Keratinocyte (primary cell): ENCODE measurements at regions not wholly inside any gene's neighbourhood (a gene's known extent, or its start where the extent isn't known, plus 50 kb on each side); places are given as distances from the start of the nearest gene placed in this dataset.
A peak's percentile ranks its signal among the peaks of the same experiment; 100 is the strongest.

Source experiments
- DNase-seq: peaks from one replicate; pipeline ENCODE4 v3.0.0-alpha.2; 2011; ENCODE audit warnings: low read depth, missing footprints, low spot score
- FAIRE-seq: peaks from 2 replicates; lab custom pipeline; 2011; peaks lifted over from hg19 to GRCh38; lab: Jason Lieb, UNC
- H2AFZ ChIP-seq: 2 replicates; pipeline ENCODE4 v1.6.0; 2012; ENCODE audit warnings: low read length, control low read depth, inconsistent platforms; ENCODE audit not compliant: control insufficient read depth
- H3K27ac ChIP-seq: 2 replicates; pipeline ENCODE4 v1.5.1; 2011; ENCODE audit warnings: low read length; ENCODE audit not compliant: control insufficient read depth, insufficient read depth
- H3K27me3 ChIP-seq: 3 replicates; pipeline ENCODE4 v1.6.0; 2011; ENCODE audit warnings: low read length; ENCODE audit not compliant: control insufficient read depth, insufficient read depth; ENCODE audit errors: extremely low read depth
- H3K36me3 ChIP-seq, 2 experiments: 2 replicates in 1 of 2; 3 replicates in 1 of 2; pipeline ENCODE4 v1.5.1; 2011; ENCODE audit warnings: low read length in 2 of 2, mild to moderate bottlenecking in 1 of 2; ENCODE audit not compliant: control insufficient read depth in 2 of 2, insufficient read depth in 2 of 2; ENCODE audit errors: extremely low read depth in 1 of 2
- H3K4me1 ChIP-seq: 3 replicates; pipeline ENCODE4 v1.5.1; 2011; ENCODE audit warnings: low read length; ENCODE audit not compliant: control insufficient read depth, insufficient read depth; ENCODE audit errors: extremely low read depth
- H3K4me2 ChIP-seq: 3 replicates; pipeline ENCODE4 v1.6.0; 2011; ENCODE audit warnings: low read depth, low read length; ENCODE audit not compliant: control insufficient read depth, insufficient read depth; ENCODE audit errors: extremely low read depth
- H3K4me3 ChIP-seq, 3 experiments: fragments of 200-600 bp in 1 of 3; sonication (generic) in 1 of 3; 2 replicates in 2 of 3; 3 replicates in 1 of 3; pipeline ENCODE4 v1.5.1; 2011 to 2016; ENCODE audit warnings: low read length in 3 of 3, mild to moderate bottlenecking in 3 of 3, control low read depth in 2 of 3, inconsistent platforms in 1 of 3, low read depth in 1 of 3, mixed read lengths in 1 of 3, mixed run types in 1 of 3, moderate library complexity in 1 of 3; ENCODE audit not compliant: control insufficient read depth in 2 of 3, insufficient read depth in 2 of 3; ENCODE audit errors: extremely low read depth in 1 of 3
- H3K79me2 ChIP-seq: 2 replicates; pipeline ENCODE4 v1.6.0; 2012; ENCODE audit warnings: low read length; ENCODE audit not compliant: control insufficient read depth, insufficient read depth
- H3K9ac ChIP-seq: 3 replicates; pipeline ENCODE4 v1.6.0; 2011; ENCODE audit warnings: low read length; ENCODE audit not compliant: control insufficient read depth, insufficient read depth; ENCODE audit errors: extremely low read depth
- H3K9me1 ChIP-seq: 3 replicates; pipeline ENCODE4 v1.6.0; 2011; ENCODE audit warnings: low read length; ENCODE audit not compliant: control insufficient read depth, insufficient read depth; ENCODE audit errors: extremely low read depth
- H3K9me3 ChIP-seq: 2 replicates; pipeline ENCODE4 v1.5.1; 2012; ENCODE audit warnings: low read depth, low read length; ENCODE audit not compliant: control insufficient read depth
- H4K20me1 ChIP-seq: 3 replicates; pipeline ENCODE4 v1.6.0; 2011; ENCODE audit warnings: low read length; ENCODE audit not compliant: control insufficient read depth, insufficient read depth; ENCODE audit errors: extremely low read depth
- CTCF ChIP-seq, 3 experiments: IDR thresholded peaks in 1 of 3; conservative IDR thresholded peaks in 1 of 3; optimal IDR thresholded peaks in 1 of 3; 2 replicates in 2 of 3; 3 replicates in 1 of 3; pipeline versions ENCODE3 to v1.5.1; 2011; ENCODE audit warnings: low read length in 3 of 3, mild to moderate bottlenecking in 3 of 3, moderate library complexity in 2 of 3, control low read depth in 1 of 3, inconsistent platforms in 1 of 3; ENCODE audit not compliant: insufficient read depth in 2 of 3; ENCODE audit errors: extremely low read depth in 1 of 3
- EZH2 ChIP-seq: IDR thresholded peaks from one replicate; pipeline ENCODE4 v1.6.1; 2012; ENCODE audit warnings: inconsistent platforms, mild to moderate bottlenecking, low read length, moderate library complexity
- dilution Hi-C: fragments of 300-500 bp; cut with MboI; formaldehyde crosslinking; loops from one replicate; pipeline ENCODE4 v1.7.0; 2020; ENCODE audit warnings: low sequenced_read_pairs; ENCODE audit not compliant: extremely low pct_ligation_motif_present

- Histone ChIP-seq H3K27me3 (no peaks in the 10 kb centered on the region), H2AFZ (no peak overlapping the region), H3K4me2 (peak overlapping the region; percentile 72), H3K36me3 (no peaks in the 10 kb centered on the region), H3K27ac (peak overlapping the region; percentile 34), H4K20me1 (no peaks in the 10 kb centered on the region), H3K9ac (no peak overlapping the region), H3K79me2 (no peaks in the 10 kb centered on the region), H3K9me1 (no peaks in the 10 kb centered on the region), H3K4me1 (peaks cover 49% of the 10 kb centered on the region), H3K9me3 (no peaks in the 10 kb centered on the region), H3K4me3 (peak overlapping the region in 1 of 3 experiments; percentile 7)
- dilution Hi-C loops, result no loop called here
- peak; percentile 55 for DNase-seq
- TF ChIP-seq CTCF (optimal IDR thresholded peaks at IDR 0.05 in 1 of 3, IDR thresholded peaks at IDR 0.05 in 1 of 3, conservative IDR thresholded peaks at IDR 0.05 in 1 of 3; ENCODE audit: extremely low read depth in 1 of 3, insufficient read depth in 2 of 3, low read length in 3 of 3) (no peak), EZH2 (no peak)
- peak; percentile 99 for FAIRE-seq
These were observed 157.1 kb upstream of the CCND2 start for GRCh38 chr12:4116251-4117111.

GRCh38 chr12:4115570-4115969 is 158.0 kb upstream of the CCND2 start:
- Histone ChIP-seq H4K20me1 (no peaks in the 10 kb centered on the region), H3K4me2 (peak overlapping the region; percentile 72), H3K79me2 (no peaks in the 10 kb centered on the region), H3K36me3 (no peaks in the 10 kb centered on the region), H3K27ac (no peak overlapping the region), H2AFZ (no peak overlapping the region), H3K9ac (no peak overlapping the region), H3K9me1 (no peaks in the 10 kb centered on the region), H3K4me1 (peaks cover 49% of the 10 kb centered on the region), H3K4me3 (no peak overlapping the region), H3K9me3 (no peaks in the 10 kb centered on the region), H3K27me3 (no peaks in the 10 kb centered on the region)
- DNase-seq (no peak), FAIRE-seq (no peak)
- dilution Hi-C loops, result no loop called here
- TF ChIP-seq CTCF (optimal IDR thresholded peaks at IDR 0.05 in 1 of 3, IDR thresholded peaks at IDR 0.05 in 1 of 3, conservative IDR thresholded peaks at IDR 0.05 in 1 of 3; ENCODE audit: extremely low read depth in 1 of 3, insufficient read depth in 2 of 3, low read length in 3 of 3) (no peak), EZH2 (no peak)
